Gastrocnemius medialis (tissue), 4 donors: ENCODE measurements at regions not wholly inside any gene's neighbourhood (a gene's known extent, or its start where the extent isn't known, plus 50 kb on each side); places are given as distances from the start of the nearest gene placed in this dataset.

Source experiments
- ATAC-seq, 2 donors: fragments of 150-250 bp; one replicate each; pipeline ENCODE4 v1.9.1; 2016
- DNase-seq, 2 donors: peaks; one replicate each; pipeline ENCODE4 v3.0.0-alpha.2; 2019
- H3K27ac ChIP-seq, 4 donors: fragments of 200-600 bp; sonication (generic); 1 replicate in 1 of 4; 2 replicates in 3 of 4; pipeline ENCODE4 v1.5.1; 2016 to 2018; ENCODE audit warnings: mild to moderate bottlenecking in 2 of 4, moderate library complexity in 1 of 4
- H3K27me3 ChIP-seq, 3 donors: fragments of 200-600 bp; sonication (generic) in 2 of 3; 1 replicate in 1 of 3; 2 replicates in 2 of 3; pipeline versions ENCODE4 v1.5.1 to v1.6.0; 2016 to 2019; ENCODE audit warnings: mild to moderate bottlenecking in 1 of 3, moderate library complexity in 1 of 3
- H3K36me3 ChIP-seq, 2 donors: fragments of 200-600 bp; sonication (generic) in 1 of 2; one replicate each; pipeline ENCODE4 v1.5.1; 2017 to 2018
- H3K4me1 ChIP-seq, 2 donors: fragments of 200-600 bp; sonication (generic) in 1 of 2; one replicate each; pipeline ENCODE4 v1.5.1; 2016 to 2017; ENCODE audit warnings: mild to moderate bottlenecking in 2 of 2
- H3K4me3 ChIP-seq, 4 donors: fragments of 200-600 bp; sonication (generic) in 3 of 4; 1 replicate in 1 of 4; 2 replicates in 3 of 4; pipeline ENCODE4 v1.5.1; 2016 to 2019; ENCODE audit warnings: mild to moderate bottlenecking in 2 of 4
- H3K9me3 ChIP-seq, 3 donors: fragments of 200-600 bp; sonication (generic) in 2 of 3; 1 replicate in 1 of 3; 2 replicates in 2 of 3; pipeline ENCODE4 v1.5.1; 2016 to 2019
- POLR2A ChIP-seq, 2 donors: fragments of 450-650 bp; IDR thresholded peaks; one replicate each; pipeline ENCODE4 v1.6.1; 2017; ENCODE audit warnings: antibody characterized with exemption in 2 of 2, mild to moderate bottlenecking in 2 of 2, moderate library complexity in 2 of 2
- in situ Hi-C, 4 donors: fragments of 200-750 bp; cut with MboI; loops; one replicate each; pipeline versions ENCODE4 v1.15.0 to v1.8.0; 2017; ENCODE audit warnings: low sequenced_read_pairs in 4 of 4
- intact Hi-C: fragments of 100-400 bp; cut with DNase I; formaldehyde crosslinking; loops from one replicate; pipeline ENCODE4 v1.15.1; 2023; ENCODE audit warnings: low total_unique reads
- TF ChIP-seq, protein P1 (sequence below), 5 experiments: fragments of 450-650 bp in 3 of 5; fragments of 200-600 bp in 2 of 5; sonication (generic) in 2 of 5; IDR thresholded peaks in 4 of 5; conservative IDR thresholded peaks in 1 of 5; 1 replicate in 4 of 5; 2 replicates in 1 of 5; pipeline ENCODE4 v1.5.1; 2016 to 2019; ENCODE audit warnings: antibody characterized with exemption in 5 of 5, mild to moderate bottlenecking in 3 of 5, moderate library complexity in 3 of 5

DNA sequence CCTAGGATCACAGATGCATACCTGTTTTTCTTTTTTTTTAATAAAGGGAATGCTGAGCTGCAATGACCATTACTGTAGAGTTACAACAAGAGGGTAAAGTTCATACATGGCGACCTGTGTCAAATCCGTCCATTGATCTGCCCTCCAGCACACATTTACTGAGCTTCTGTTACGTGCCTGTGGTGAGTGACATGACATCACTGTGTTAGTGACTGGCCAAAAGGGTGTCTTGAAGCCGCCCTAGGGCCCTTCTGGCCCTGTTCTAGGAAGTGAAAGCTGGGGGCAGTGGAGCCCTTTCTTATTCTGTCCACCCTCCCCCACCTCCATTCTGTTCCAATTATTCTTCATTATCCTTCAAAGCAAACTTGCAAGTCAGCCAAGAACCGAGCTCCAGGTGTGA, 66.3 kb downstream of the ZIC5 start:
- no peak for TF ChIP-seq POLR2A (IDR thresholded peaks at IDR 0.05)
- TF ChIP-seq, protein P1, sequence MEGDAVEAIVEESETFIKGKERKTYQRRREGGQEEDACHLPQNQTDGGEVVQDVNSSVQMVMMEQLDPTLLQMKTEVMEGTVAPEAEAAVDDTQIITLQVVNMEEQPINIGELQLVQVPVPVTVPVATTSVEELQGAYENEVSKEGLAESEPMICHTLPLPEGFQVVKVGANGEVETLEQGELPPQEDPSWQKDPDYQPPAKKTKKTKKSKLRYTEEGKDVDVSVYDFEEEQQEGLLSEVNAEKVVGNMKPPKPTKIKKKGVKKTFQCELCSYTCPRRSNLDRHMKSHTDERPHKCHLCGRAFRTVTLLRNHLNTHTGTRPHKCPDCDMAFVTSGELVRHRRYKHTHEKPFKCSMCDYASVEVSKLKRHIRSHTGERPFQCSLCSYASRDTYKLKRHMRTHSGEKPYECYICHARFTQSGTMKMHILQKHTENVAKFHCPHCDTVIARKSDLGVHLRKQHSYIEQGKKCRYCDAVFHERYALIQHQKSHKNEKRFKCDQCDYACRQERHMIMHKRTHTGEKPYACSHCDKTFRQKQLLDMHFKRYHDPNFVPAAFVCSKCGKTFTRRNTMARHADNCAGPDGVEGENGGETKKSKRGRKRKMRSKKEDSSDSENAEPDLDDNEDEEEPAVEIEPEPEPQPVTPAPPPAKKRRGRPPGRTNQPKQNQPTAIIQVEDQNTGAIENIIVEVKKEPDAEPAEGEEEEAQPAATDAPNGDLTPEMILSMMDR (IDR thresholded peaks at IDR 0.05 in 4 of 5, conservative IDR thresholded peaks at IDR 0.05 in 1 of 5), result no peak
- in situ Hi-C loops, result loop anchor here in 3 of 4 donors (25.0 kb wide), 2 partner anchors 332 to 607 kb away; no protein-coding TSS in a partner anchor
- Histone ChIP-seq H3K27me3 (peaks cover 29 to 34% (median 30%) of the 10 kb centered on the region in 3 donors), H3K36me3 (no peaks in the 10 kb centered on the region), H3K27ac (no peak overlapping the region), H3K4me3 (no peak overlapping the region), H3K4me1 (no peaks in the 10 kb centered on the region), H3K9me3 (no peaks in the 10 kb centered on the region)
- no peak for ATAC-seq
- intact Hi-C loops, result no loop called here
- DNase-seq, result no peak

DNA sequence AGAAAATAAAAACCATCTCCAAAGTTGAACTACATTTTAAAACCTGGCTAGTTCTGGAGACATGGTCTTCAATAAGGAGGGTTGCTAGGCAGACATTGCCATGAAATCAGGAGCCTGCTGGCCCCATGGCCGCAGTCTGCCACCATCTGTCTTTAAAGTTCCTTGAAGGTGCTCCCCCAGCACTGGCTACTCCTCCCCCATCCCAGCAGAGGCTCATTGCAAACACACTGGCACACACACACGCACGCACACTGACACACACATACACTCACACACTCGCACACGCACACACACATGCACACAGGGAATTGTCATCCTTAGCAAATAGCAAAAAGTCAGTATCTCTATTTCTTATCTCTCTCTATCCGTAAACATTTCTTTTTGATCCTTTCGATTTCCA, 68.4 kb downstream of the ZIC5 start:
- ATAC-seq (no peak), DNase-seq (no peak)
- TF ChIP-seq, protein P1 (IDR thresholded peaks at IDR 0.05 in 4 of 5, conservative IDR thresholded peaks at IDR 0.05 in 1 of 5), result no peak
- TF ChIP-seq POLR2A (IDR thresholded peaks at IDR 0.05), result no peak
- H3K9me3 ChIP-seq, result no peaks in the 10 kb centered on the region
- peaks cover 32 to 44% (median 41%) of the 10 kb centered on the region in 3 donors for H3K27me3 ChIP-seq
- no peak overlapping the region for H3K27ac ChIP-seq
- intact Hi-C loops (loop anchor here (5.0 kb wide), 1 partner anchor 614 kb away; no protein-coding TSS in a partner anchor), in situ Hi-C loops (loop anchor here in 3 of 4 donors (25.0 kb wide), 2 partner anchors 334 to 609 kb away; no protein-coding TSS in a partner anchor)
- no peaks in the 10 kb centered on the region for H3K4me1 ChIP-seq
- H3K4me3 ChIP-seq, result no peak overlapping the region
- H3K36me3 ChIP-seq, result no peaks in the 10 kb centered on the region

DNA sequence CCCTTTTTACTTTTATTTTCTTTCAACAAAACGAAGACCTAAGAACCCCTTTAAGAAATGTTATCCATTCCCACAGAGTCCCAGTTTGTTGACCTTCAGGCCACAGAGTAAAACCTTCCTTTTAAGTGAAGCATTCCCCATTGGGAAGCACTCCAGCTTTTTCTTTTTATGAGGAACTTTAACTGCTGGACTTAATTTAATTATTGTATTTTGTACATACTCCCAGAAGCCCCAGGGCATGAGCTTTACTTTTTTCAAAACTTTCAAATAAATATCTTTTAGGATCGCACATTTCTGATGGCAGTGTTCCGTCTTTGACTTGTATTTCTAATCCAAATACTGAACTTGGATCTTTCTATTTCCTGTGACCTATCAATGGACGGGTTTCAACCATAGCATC, 68.9 kb downstream of the ZIC5 start:
- TF ChIP-seq, protein P1 (IDR thresholded peaks at IDR 0.05 in 4 of 5, conservative IDR thresholded peaks at IDR 0.05 in 1 of 5), result no peak
- TF ChIP-seq POLR2A (IDR thresholded peaks at IDR 0.05), result no peak
- Histone ChIP-seq H3K4me3 (no peak overlapping the region), H3K27ac (no peak overlapping the region), H3K4me1 (no peaks in the 10 kb centered on the region), H3K27me3 (peaks cover 31 to 45% (median 37%) of the 10 kb centered on the region in 3 donors), H3K9me3 (no peaks in the 10 kb centered on the region), H3K36me3 (no peaks in the 10 kb centered on the region)
- intact Hi-C loops, result loop anchor here (5.0 kb wide), 1 partner anchor 615 kb away; no protein-coding TSS in a partner anchor
- DNase-seq (no peak), ATAC-seq (no peak)
- in situ Hi-C loops, result loop anchor here in 3 of 4 donors (25.0 kb wide), 2 partner anchors 335 to 610 kb away; no protein-coding TSS in a partner anchor

DNA sequence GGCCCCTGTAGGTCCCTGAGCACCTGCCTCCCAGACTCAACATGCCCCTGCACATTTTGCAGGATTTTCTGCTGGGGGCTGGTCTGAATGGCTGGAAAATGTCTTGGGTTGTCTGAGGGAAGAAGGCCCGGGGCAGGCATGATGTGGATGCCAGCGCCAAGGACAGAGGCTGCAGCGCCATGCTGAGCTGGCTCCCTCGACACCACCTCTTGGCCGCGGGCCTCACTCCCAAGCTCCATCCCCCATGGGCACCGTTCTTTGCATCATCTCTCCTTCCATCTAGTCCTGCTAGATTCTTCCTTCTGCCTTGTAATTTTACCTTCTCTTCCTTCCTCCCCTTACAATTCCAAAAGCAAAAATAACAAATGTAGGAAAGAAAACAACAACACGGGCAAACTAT, 70.6 kb downstream of the ZIC5 start:
- DNase-seq, result no peak
- Histone ChIP-seq H3K9me3 (no peaks in the 10 kb centered on the region), H3K27me3 (peaks cover 44 to 51% (median 45%) of the 10 kb centered on the region in 3 donors), H3K27ac (no peak overlapping the region), H3K36me3 (no peaks in the 10 kb centered on the region), H3K4me1 (no peaks in the 10 kb centered on the region), H3K4me3 (no peak overlapping the region)
- ATAC-seq, result no peak
- intact Hi-C loops (loop anchor here (5.0 kb wide), 1 partner anchor 616 kb away; no protein-coding TSS in a partner anchor), in situ Hi-C loops (loop anchor here in 3 of 4 donors (25.0 kb wide), 2 partner anchors 336 to 611 kb away; no protein-coding TSS in a partner anchor)
- no peak for TF ChIP-seq POLR2A (IDR thresholded peaks at IDR 0.05)
- TF ChIP-seq, protein P1 (IDR thresholded peaks at IDR 0.05 in 4 of 5, conservative IDR thresholded peaks at IDR 0.05 in 1 of 5), result no peak
